SW480 (cell line): ENCODE measurements at regions not wholly inside any gene's neighbourhood (a gene's known extent, or its start where the extent isn't known, plus 50 kb on each side); places are given as distances from the start of the nearest gene placed in this dataset.
"Not testable (repeated sequence)": the region's sequence is repeated elsewhere in the genome, so short reads cannot be mapped to it uniquely, and the experiment has no call there.

Experiments
- DNase-seq: peaks from one replicate; pipeline ENCODE4 v3.0.0-alpha.2; 2016; ENCODE audit warnings: low spot score

GRCh38 chr9:82382887-82383616, 394.5 kb downstream of the SPATA31D1 start:
- no peak for DNase-seq

- DNase-seq = no peak
These were observed 397.1 kb downstream of the SPATA31D1 start for GRCh38 chr9:82385633-82386032.

GRCh38 chr9:82397534-82397933, 409.0 kb downstream of the SPATA31D1 start:
- DNase-seq = no peak

- no peak for DNase-seq
These were observed 415.8 kb downstream of the SPATA31D1 start for GRCh38 chr9:82404196-82404870.

GRCh38 chr9:82404881-82405280, 416.3 kb downstream of the SPATA31D1 start:
- DNase-seq = no peak

GRCh38 chr9:82406456-82407085, 418.0 kb downstream of the SPATA31D1 start:
- no peak for DNase-seq

- DNase-seq = peak; percentile 9
These were observed 421.7 kb downstream of the SPATA31D1 start for GRCh38 chr9:82410306-82410705.

- no peak for DNase-seq
These were observed 422.3 kb downstream of the SPATA31D1 start for GRCh38 chr9:82410866-82411265.

GRCh38 chr9:82412586-82413305, 424.2 kb downstream of the SPATA31D1 start:
- no peak for DNase-seq

GRCh38 chr9:82417501-82417900, 428.9 kb downstream of the SPATA31D1 start:
- no peak for DNase-seq

GRCh38 chr9:82418334-82418733, 429.8 kb downstream of the SPATA31D1 start:
- DNase-seq = no peak

- no peak for DNase-seq
These were observed 431.3 kb downstream of the SPATA31D1 start for GRCh38 chr9:82419696-82420486.

- no peak for DNase-seq
These were observed 432.9 kb downstream of the SPATA31D1 start for GRCh38 chr9:82421498-82421897.

- DNase-seq = no peak
These were observed 435.1 kb downstream of the SPATA31D1 start for GRCh38 chr9:82423700-82424099.

GRCh38 chr9:82424599-82425120, 436.1 kb downstream of the SPATA31D1 start:
- no peak for DNase-seq

GRCh38 chr9:82431121-82431520, 442.5 kb downstream of the SPATA31D1 start:
- DNase-seq = no peak

- DNase-seq = not testable (repeated sequence)
These were observed 444.8 kb downstream of the SPATA31D1 start for GRCh38 chr9:82433290-82433931.

- no peak for DNase-seq
These were observed 447.9 kb downstream of the SPATA31D1 start for GRCh38 chr9:82436475-82436874.

- DNase-seq = not testable (repeated sequence)
These were observed 448.6 kb downstream of the SPATA31D1 start for GRCh38 chr9:82437183-82437582.

GRCh38 chr9:82438581-82438980, 450.0 kb downstream of the SPATA31D1 start:
- no peak for DNase-seq

GRCh38 chr9:82443312-82443711, 454.7 kb downstream of the SPATA31D1 start:
- DNase-seq = no peak
